Left ventricle myocardium inferior (tissue), 1 donor: ENCODE measurements at regions not wholly inside any gene's neighbourhood (a gene's known extent, or its start where the extent isn't known, plus 50 kb on each side); places are given as distances from the start of the nearest gene placed in this dataset.

Experiments
- DNase-seq: peaks from one replicate; pipeline ENCODE4 v3.0.0-alpha.2; 2020
- H3K27ac ChIP-seq: fragments of 200-600 bp; replicated peaks from 2 replicates; pipeline ENCODE4 v1.8.0; 2021
- H3K27me3 ChIP-seq: fragments of 200-600 bp; 2 replicates; pipeline ENCODE4 v1.8.0; 2021; ENCODE audit warnings: low read depth
- H3K36me3 ChIP-seq: fragments of 200-600 bp; 2 replicates; pipeline ENCODE4 v1.8.0; 2021
- H3K4me1 ChIP-seq: fragments of 200-600 bp; 2 replicates; pipeline ENCODE4 v1.8.0; 2021
- H3K4me3 ChIP-seq: fragments of 200-600 bp; 2 replicates; pipeline ENCODE4 v1.8.0; 2021; ENCODE audit warnings: mild to moderate bottlenecking, moderate library complexity
- H3K9me3 ChIP-seq: fragments of 200-600 bp; replicated peaks from 2 replicates; pipeline ENCODE4 v1.8.0; 2021
- CTCF ChIP-seq: fragments of 200-600 bp; IDR thresholded peaks from 2 replicates; pipeline ENCODE4 v1.8.0; 2021; ENCODE audit warnings: antibody characterized with exemption, mild to moderate bottlenecking, borderline replicate concordance
- intact Hi-C: fragments of 100-400 bp; cut with micrococcal nuclease; formaldehyde crosslinking; loops from one replicate; pipeline ENCODE4 v1.11.0; 2022
- donor health status: DM: no; HTN: yes; CAD: no; lungs with severe emphysema.

GRCh38 chr18:60469387-60470100 is 97.0 kb upstream of the MC4R start:
- TF ChIP-seq CTCF: no peak
- Histone ChIP-seq H3K36me3 (no peaks in the 10 kb centered on the region), H3K9me3 (peaks cover 10% of the 10 kb centered on the region), H3K27ac (peak overlapping the region; percentile 14), H3K4me1 (no peaks in the 10 kb centered on the region), H3K27me3 (no peaks in the 10 kb centered on the region), H3K4me3 (peak overlapping the region; percentile 0)
- intact Hi-C loops: no loop called here
- no peak for DNase-seq

- Histone ChIP-seq H3K27ac (no peak overlapping the region), H3K9me3 (peaks cover 18% of the 10 kb centered on the region), H3K4me3 (no peak overlapping the region), H3K36me3 (no peaks in the 10 kb centered on the region), H3K27me3 (no peaks in the 10 kb centered on the region), H3K4me1 (no peaks in the 10 kb centered on the region)
- intact Hi-C loops: no loop called here
- no peak for TF ChIP-seq CTCF
- DNase-seq: no peak
Measured at GRCh38 chr18:60471652-60472051, 99.1 kb upstream of the MC4R start.

- H3K4me1 ChIP-seq: no peaks in the 10 kb centered on the region
- intact Hi-C loops: no loop called here
- no peak for TF ChIP-seq CTCF
- H3K4me3 ChIP-seq: no peak overlapping the region
- no peak for DNase-seq
- no peak overlapping the region for H3K27ac ChIP-seq
- no peaks in the 10 kb centered on the region for H3K27me3 ChIP-seq
- H3K36me3 ChIP-seq: no peaks in the 10 kb centered on the region
- H3K9me3 ChIP-seq: peaks cover 4% of the 10 kb centered on the region
Measured at GRCh38 chr18:60485201-60485600, 112.6 kb upstream of the MC4R start.

GRCh38 chr18:60493066-60493465 is 120.5 kb upstream of the MC4R start:
- no peaks in the 10 kb centered on the region for H3K27me3 ChIP-seq
- H3K4me1 ChIP-seq: no peaks in the 10 kb centered on the region
- no peak overlapping the region for H3K4me3 ChIP-seq
- H3K9me3 ChIP-seq: no peaks in the 10 kb centered on the region
- TF ChIP-seq CTCF: no peak
- no peak overlapping the region for H3K27ac ChIP-seq
- intact Hi-C loops: no loop called here
- no peak for DNase-seq
- H3K36me3 ChIP-seq: no peaks in the 10 kb centered on the region

GRCh38 chr18:60499675-60500074 is 127.1 kb upstream of the MC4R start:
- H3K27ac ChIP-seq: no peak overlapping the region
- H3K36me3 ChIP-seq: no peaks in the 10 kb centered on the region
- no peak for DNase-seq
- H3K9me3 ChIP-seq: no peaks in the 10 kb centered on the region
- H3K4me3 ChIP-seq: no peak overlapping the region
- TF ChIP-seq CTCF: no peak
- intact Hi-C loops: no loop called here
- no peaks in the 10 kb centered on the region for H3K4me1 ChIP-seq
- H3K27me3 ChIP-seq: no peaks in the 10 kb centered on the region
